Activated B cell treated with CpG ODN at 0.5 μM for 24 hours (primary cell): ENCODE measurements at regions not wholly inside any gene's neighbourhood (a gene's known extent, or its start where the extent isn't known, plus 50 kb on each side); places are given as distances from the start of the nearest gene placed in this dataset.

ENCODE experiments used
- ATAC-seq: fragments of 200-7000 bp; cut with Tn5 transposase; one replicate; pipeline ENCODE4 v1.10.0; 2021; ENCODE audit warnings: low read depth, mild to moderate bottlenecking, moderate library complexity
- CTCF ChIA-PET: fragments of 350-600 bp; sonication (Branson Sonifier 250); formaldehyde crosslinking; loops from one replicate; lab custom pipeline; 2021; ENCODE audit warnings: antibody characterized with exemption; lab: Charles Lee
- POLR2A ChIA-PET: fragments of 350-600 bp; sonication (Branson Sonifier 250); formaldehyde crosslinking; loops from one replicate; lab custom pipeline; 2021; ENCODE audit warnings: antibody characterized with exemption; lab: Charles Lee
- DNase-seq: peaks from one replicate; pipeline ENCODE4 v3.0.0; 2022
- H3K27ac Mint-ChIP-seq: one replicate; pipeline ENCODE4 v1.8.0; 2020; ENCODE audit warnings: mixed read lengths
- H3K27me3 Mint-ChIP-seq: one replicate; pipeline ENCODE4 v1.8.0; 2021; ENCODE audit warnings: mixed read lengths
- H3K36me3 Mint-ChIP-seq: one replicate; pipeline ENCODE4 v1.8.0; 2021; ENCODE audit warnings: low read depth, mixed read lengths
- H3K4me1 Mint-ChIP-seq: one replicate; pipeline ENCODE4 v1.8.0; 2021; ENCODE audit warnings: mixed read lengths
- H3K4me3 Mint-ChIP-seq: one replicate; pipeline ENCODE4 v1.8.0; 2020; ENCODE audit warnings: mild to moderate bottlenecking, mixed read lengths
- H3K9me3 Mint-ChIP-seq: one replicate; pipeline ENCODE4 v1.8.0; 2020; ENCODE audit warnings: mixed read lengths
- CTCF ChIP-seq: fragments of 200-600 bp; IDR thresholded peaks from one replicate; pipeline ENCODE4 v1.8.0; 2022; ENCODE audit warnings: antibody characterized with exemption, mild to moderate bottlenecking
- intact Hi-C: fragments of 100-400 bp; cut with micrococcal nuclease; formaldehyde crosslinking; loops from one replicate; pipeline ENCODE4 v1.15.1; 2024

- Mint-ChIP-seq H3K4me3 (no peak overlapping the region), H3K27me3 (no peaks in the 10 kb centered on the region), H3K27ac (no peak overlapping the region), H3K9me3 (no peaks in the 10 kb centered on the region), H3K36me3 (no peaks in the 10 kb centered on the region), H3K4me1 (no peaks in the 10 kb centered on the region)
- ATAC-seq (no peak), DNase-seq (no peak)
- intact Hi-C loops: no loop called here
- POLR2A ChIA-PET: no interaction called here
- TF ChIP-seq CTCF: no peak
- CTCF ChIA-PET: no interaction called here
Observed at GRCh38 chr4:19905024-19905423, 346.7 kb upstream of the SLIT2 start.

GRCh38 chr4:19888587-19888986 is 363.1 kb upstream of the SLIT2 start:
- H3K4me3 Mint-ChIP-seq: no peak overlapping the region
- H3K27me3 Mint-ChIP-seq: no peaks in the 10 kb centered on the region

GRCh38 chr4:19883841-19884240 is 367.9 kb upstream of the SLIT2 start:
- intact Hi-C loops: no loop called here
- Mint-ChIP-seq H3K36me3 (no peaks in the 10 kb centered on the region), H3K4me1 (no peaks in the 10 kb centered on the region), H3K27ac (no peak overlapping the region), H3K27me3 (no peaks in the 10 kb centered on the region), H3K9me3 (peaks cover 4% of the 10 kb centered on the region), H3K4me3 (no peak overlapping the region)
- ATAC-seq (no peak), DNase-seq (no peak)
- no peak for TF ChIP-seq CTCF
- ChIA-PET CTCF (no interaction called here), POLR2A (no interaction called here)

More at GRCh38 chr4:19888587-19888986, 363.1 kb upstream of the SLIT2 start:
- Mint-ChIP-seq H3K9me3 (peaks cover 8% of the 10 kb centered on the region), H3K27ac (no peak overlapping the region), H3K4me1 (no peaks in the 10 kb centered on the region), H3K36me3 (no peaks in the 10 kb centered on the region)
- DNase-seq (no peak), ATAC-seq (no peak)
- ChIA-PET POLR2A (no interaction called here), CTCF (no interaction called here)
- TF ChIP-seq CTCF: no peak
- intact Hi-C loops: no loop called here

- intact Hi-C loops: no loop called here
- no peak for DNase-seq
- no peaks in the 10 kb centered on the region for H3K36me3 Mint-ChIP-seq
- ChIA-PET POLR2A (no interaction called here), CTCF (interaction anchor here (0.7 kb wide), 1 partner anchor 22 kb away, joined by 3 read pairs; no protein-coding TSS in a partner anchor)
- no peak overlapping the region for H3K4me3 Mint-ChIP-seq
- no peak for TF ChIP-seq CTCF
- no peak overlapping the region for H3K27ac Mint-ChIP-seq
- no peak for ATAC-seq
- no peaks in the 10 kb centered on the region for H3K27me3 Mint-ChIP-seq
- peaks cover 3% of the 10 kb centered on the region for H3K9me3 Mint-ChIP-seq
- no peaks in the 10 kb centered on the region for H3K4me1 Mint-ChIP-seq
Observed at GRCh38 chr4:19880206-19880605, 371.5 kb upstream of the SLIT2 start.

- Mint-ChIP-seq H3K27me3 (no peaks in the 10 kb centered on the region), H3K4me3 (no peak overlapping the region), H3K9me3 (peaks cover 3% of the 10 kb centered on the region), H3K27ac (no peak overlapping the region), H3K4me1 (no peaks in the 10 kb centered on the region), H3K36me3 (no peaks in the 10 kb centered on the region)
- TF ChIP-seq CTCF: no peak
- POLR2A ChIA-PET: no interaction called here
- CTCF ChIA-PET: no interaction called here
- DNase-seq (no peak), ATAC-seq (no peak)
- intact Hi-C loops: no loop called here
Observed at GRCh38 chr4:19879330-19879729, 372.4 kb upstream of the SLIT2 start.
